H9 (cell line): ENCODE measurements at regions not wholly inside any gene's neighbourhood (a gene's known extent, or its start where the extent isn't known, plus 50 kb on each side); places are given as distances from the start of the nearest gene placed in this dataset.

Source experiments
- DNase-seq: peaks from one replicate; pipeline ENCODE4 v3.0.0-alpha.2; 2017
- H2AFZ ChIP-seq: one replicate; pipeline ENCODE4 v1.6.1; 2013; ENCODE audit warnings: mild to moderate bottlenecking, low read length, control low read depth, moderate library complexity
- H2AK5ac ChIP-seq: 2 replicates; pipeline ENCODE4 v1.6.1; 2013; ENCODE audit warnings: low read length, control low read depth, mixed read lengths; ENCODE audit not compliant: insufficient read length
- H2BK120ac ChIP-seq: one replicate; pipeline ENCODE4 v1.6.1; 2013; ENCODE audit warnings: low read depth, mild to moderate bottlenecking, low read length, control low read depth, inconsistent platforms; ENCODE audit not compliant: poor library complexity, severe bottlenecking
- H2BK12ac ChIP-seq: 2 replicates; pipeline ENCODE4 v1.6.1; 2013; ENCODE audit warnings: low read length, control low read depth, mixed read lengths, low read depth; ENCODE audit not compliant: insufficient read length
- H2BK15ac ChIP-seq: 2 replicates; pipeline ENCODE4 v1.6.1; 2013; ENCODE audit warnings: low read depth, low read length, control low read depth
- H2BK20ac ChIP-seq: one replicate; pipeline ENCODE4 v1.6.1; 2013; ENCODE audit warnings: low read depth, mild to moderate bottlenecking, low read length, control low read depth, inconsistent platforms; ENCODE audit not compliant: poor library complexity, severe bottlenecking
- H2BK5ac ChIP-seq: 2 replicates; pipeline ENCODE4 v1.6.1; 2013; ENCODE audit warnings: low read length, control low read depth, mixed read lengths; ENCODE audit not compliant: insufficient read length
- H3K14ac ChIP-seq: 2 replicates; pipeline ENCODE4 v1.6.1; 2013; ENCODE audit warnings: low read length, control low read depth; ENCODE audit not compliant: insufficient read depth
- H3K18ac ChIP-seq: 2 replicates; pipeline ENCODE4 v1.6.1; 2013; ENCODE audit warnings: low read depth, mild to moderate bottlenecking, mixed read lengths, low read length, control low read depth; ENCODE audit not compliant: insufficient read length
- H3K23ac ChIP-seq: 2 replicates; pipeline ENCODE4 v1.6.1; 2013; ENCODE audit warnings: low read length, control low read depth, mixed read lengths, low read depth; ENCODE audit not compliant: insufficient read length
- H3K23me2 ChIP-seq: 2 replicates; pipeline ENCODE4 v1.6.1; 2013; ENCODE audit warnings: low read depth, mild to moderate bottlenecking, mixed read lengths, low read length, control low read depth; ENCODE audit not compliant: insufficient read length, poor library complexity, severe bottlenecking
- H3K27ac ChIP-seq: 2 replicates; pipeline ENCODE4 v1.5.1; 2013; ENCODE audit warnings: low read length, control low read depth, mixed read lengths, low read depth; ENCODE audit not compliant: insufficient read length
- H3K27me3 ChIP-seq: 2 replicates; pipeline ENCODE4 v1.6.1; 2013; ENCODE audit warnings: low read length, control low read depth, inconsistent platforms; ENCODE audit not compliant: insufficient read depth
- H3K4ac ChIP-seq: 2 replicates; pipeline ENCODE4 v1.6.1; 2013; ENCODE audit warnings: low read depth, mild to moderate bottlenecking, control low read depth, inconsistent platforms, low read length, moderate library complexity
- H3K4me1 ChIP-seq: 2 replicates; pipeline ENCODE4 v1.6.1; 2013; ENCODE audit warnings: low read length, control low read depth, inconsistent platforms; ENCODE audit not compliant: insufficient read depth
- H3K4me2 ChIP-seq: 2 replicates; pipeline ENCODE4 v1.6.1; 2013; ENCODE audit warnings: low read length, control low read depth, mixed read lengths; ENCODE audit not compliant: insufficient read length, insufficient read depth
- H3K56ac ChIP-seq: 2 replicates; pipeline ENCODE4 v1.6.1; 2013; ENCODE audit warnings: low read depth, mild to moderate bottlenecking, mixed read lengths, low read length, control low read depth; ENCODE audit not compliant: insufficient read length
- H3K79me1 ChIP-seq: 2 replicates; pipeline ENCODE4 v1.6.1; 2013; ENCODE audit warnings: low read depth, mild to moderate bottlenecking, moderate library complexity, low read length, control low read depth, inconsistent platforms; ENCODE audit not compliant: insufficient read depth, poor library complexity, severe bottlenecking
- H3K79me2 ChIP-seq: 2 replicates; pipeline ENCODE4 v1.6.1; 2013; ENCODE audit warnings: low read length, control low read depth, inconsistent platforms; ENCODE audit not compliant: insufficient read depth
- H3K9ac ChIP-seq: 2 replicates; pipeline ENCODE4 v1.6.1; 2013; ENCODE audit warnings: low read length, control low read depth, mixed read lengths; ENCODE audit not compliant: insufficient read length; ENCODE audit errors: extremely low read depth
- H3K9me3 ChIP-seq: one replicate; pipeline ENCODE4 v1.6.1; 2013; ENCODE audit warnings: low read depth, low read length, inconsistent platforms; ENCODE audit not compliant: control insufficient read depth
- H3T11ph ChIP-seq: one replicate; pipeline ENCODE4 v1.6.1; 2013; ENCODE audit warnings: mild to moderate bottlenecking, low read length, control low read depth, inconsistent platforms
- H4K20me1 ChIP-seq: one replicate; pipeline ENCODE4 v1.6.1; 2013; ENCODE audit not compliant: control insufficient read depth, insufficient read length, insufficient read depth
- H4K5ac ChIP-seq: 2 replicates; pipeline ENCODE4 v1.6.1; 2013; ENCODE audit warnings: low read depth, mild to moderate bottlenecking, mixed read lengths, low read length, control low read depth; ENCODE audit not compliant: insufficient read length
- H4K8ac ChIP-seq: replicated peaks from 2 replicates; pipeline ENCODE4 v1.6.1; 2013; ENCODE audit warnings: low read length, control low read depth, mixed read lengths, low read depth; ENCODE audit not compliant: insufficient read length
- H4K91ac ChIP-seq: 2 replicates; pipeline ENCODE4 v1.6.1; 2013; ENCODE audit warnings: low read depth, mild to moderate bottlenecking, moderate library complexity, mixed read lengths, low read length, control low read depth; ENCODE audit not compliant: insufficient read length
- H3K27ac Mint-ChIP-seq, 3 experiments: 2 replicates in 2 of 3; 3 replicates in 1 of 3; pipeline ENCODE4 v1.8.0; 2020 to 2021; ENCODE audit warnings: mixed read lengths in 3 of 3, mild to moderate bottlenecking in 1 of 3, moderate library complexity in 1 of 3
- H3K27me3 Mint-ChIP-seq: 2 replicates; pipeline ENCODE4 v1.8.0; 2021; ENCODE audit warnings: low read depth, mild to moderate bottlenecking, moderate library complexity, mixed read lengths
- H3K36me3 Mint-ChIP-seq, 3 experiments: 2 replicates in 2 of 3; 3 replicates in 1 of 3; pipeline ENCODE4 v1.8.0; 2020 to 2021; ENCODE audit warnings: low read depth in 3 of 3, mixed read lengths in 3 of 3; ENCODE audit not compliant: insufficient read depth in 1 of 3
- H3K4me1 Mint-ChIP-seq, 2 experiments: 2 replicates each; pipeline ENCODE4 v1.8.0; 2020; ENCODE audit warnings: mixed read lengths in 2 of 2
- H3K4me3 Mint-ChIP-seq, 2 experiments: 2 replicates in 1 of 2; 3 replicates in 1 of 2; pipeline ENCODE4 v1.8.0; 2020 to 2021; ENCODE audit warnings: mild to moderate bottlenecking in 2 of 2, mixed read lengths in 2 of 2, moderate library complexity in 1 of 2
- H3K9me3 Mint-ChIP-seq, 2 experiments: 2 replicates in 1 of 2; 3 replicates in 1 of 2; pipeline ENCODE4 v1.8.0; 2020; ENCODE audit warnings: mild to moderate bottlenecking in 2 of 2, mixed read lengths in 2 of 2, moderate library complexity in 1 of 2
- CTCF ChIP-seq: fragments of 200-600 bp; sonication (generic); conservative IDR thresholded peaks from 3 replicates; pipeline ENCODE4 v1.8.0; 2021; ENCODE audit warnings: antibody characterized with exemption, mild to moderate bottlenecking
- WGBS: extraction: QIAGEN DNeasy Blood & Tissue Kit; methylation state at CpG from one replicate; pipeline ENCODE4 v1.1.7; 2013; ENCODE audit warnings: missing lambda C conversion rate, low lambda C conversion rate, mixed read lengths; ENCODE audit not compliant: insufficient read length; ENCODE audit errors: extremely low coverage; 5-methylcytosine and 5-hydroxymethylcytosine counted together

- no peak overlapping the region for H3K4me3 Mint-ChIP-seq
- no peaks in the 10 kb centered on the region for H3K9me3 Mint-ChIP-seq
- no peak overlapping the region for H4K91ac ChIP-seq
- no peak overlapping the region for H3T11ph ChIP-seq
- H3K4me1 Mint-ChIP-seq = peaks cover 6 to 17% of the 10 kb centered on the region in 2 experiments
- DNase-seq = no peak
- H2AK5ac ChIP-seq = no peak overlapping the region
- no peak overlapping the region for H3K4me2 ChIP-seq
- no peak overlapping the region for H3K27ac ChIP-seq
- no peak overlapping the region for H2BK5ac ChIP-seq
- H3K79me1 ChIP-seq = no peaks in the 10 kb centered on the region
- no peak overlapping the region for H4K5ac ChIP-seq
- H3K9me3 ChIP-seq = no peaks in the 10 kb centered on the region
- H2BK120ac ChIP-seq = no peak overlapping the region
- H3K9ac ChIP-seq = no peak overlapping the region
- no peak overlapping the region for H2AFZ ChIP-seq
- no peaks in the 10 kb centered on the region for H3K36me3 Mint-ChIP-seq
- no peaks in the 10 kb centered on the region for H4K20me1 ChIP-seq
- H3K4ac ChIP-seq = no peak overlapping the region
- no CpG with 5 or more reads among the region's 3 CpGs for WGBS
- H3K23me2 ChIP-seq = no peaks in the 10 kb centered on the region
- no peaks in the 10 kb centered on the region for H3K79me2 ChIP-seq
- no peak overlapping the region for H3K56ac ChIP-seq
- H2BK12ac ChIP-seq = no peak overlapping the region
- H3K27me3 Mint-ChIP-seq = no peaks in the 10 kb centered on the region
- no peak overlapping the region; a peak in 1 of 7 replicates for H3K27ac Mint-ChIP-seq
- H3K27me3 ChIP-seq = no peaks in the 10 kb centered on the region
- no peak for TF ChIP-seq CTCF
- H3K4me1 ChIP-seq = no peaks in the 10 kb centered on the region; the same call in 1 of the 2 replicates
- no peak overlapping the region for H3K14ac ChIP-seq
- no peak overlapping the region for H2BK20ac ChIP-seq
- no peak overlapping the region for H4K8ac ChIP-seq
- H3K18ac ChIP-seq = no peak overlapping the region
- no peak overlapping the region for H3K23ac ChIP-seq
- H2BK15ac ChIP-seq = no peak overlapping the region
Observed at GRCh38 chr6:147911057-147911456, 402.6 kb downstream of the SAMD5 start.
